HG03135 (cell line): ENCODE measurements at regions not wholly inside any gene's neighbourhood (a gene's known extent, or its start where the extent isn't known, plus 50 kb on each side); places are given as distances from the start of the nearest gene placed in this dataset.

Source experiments
- ATAC-seq: cut with Tn5 transposase; IDR thresholded peaks from one replicate; pipeline ENCODE4 v1.9.1; 2021; ENCODE audit warnings: mild to moderate bottlenecking, moderate library complexity; ENCODE audit not compliant: unreplicated experiment

DNA sequence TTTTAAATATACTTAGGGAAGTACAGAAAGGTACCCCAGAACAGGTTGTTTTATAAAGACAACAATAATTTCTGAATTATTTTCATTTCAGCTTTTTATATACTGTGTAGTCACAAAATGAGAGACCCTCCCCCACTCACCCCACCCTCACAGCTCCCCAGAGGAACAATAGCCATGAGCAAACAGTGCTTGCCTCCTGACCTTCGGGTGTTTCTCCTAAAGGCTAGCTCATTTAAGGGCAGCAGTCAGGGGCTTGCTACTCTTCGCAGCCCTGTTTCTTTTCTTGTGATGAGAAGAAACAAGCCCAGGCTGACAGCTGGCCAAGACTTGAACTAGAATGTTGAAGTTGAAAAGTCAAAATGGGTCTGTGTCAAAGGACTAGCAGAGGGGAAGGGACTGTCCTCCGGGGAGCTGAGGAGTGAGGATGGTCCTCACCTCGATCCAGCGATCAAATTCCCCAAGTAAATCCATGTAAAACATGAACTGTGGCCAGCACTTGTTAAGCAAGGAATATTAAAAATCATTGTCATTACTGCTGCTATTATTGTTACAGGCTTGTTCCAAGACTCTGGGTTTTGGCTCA, 133.8 kb upstream of the ARHGAP5 start:
- no peak for ATAC-seq

DNA sequence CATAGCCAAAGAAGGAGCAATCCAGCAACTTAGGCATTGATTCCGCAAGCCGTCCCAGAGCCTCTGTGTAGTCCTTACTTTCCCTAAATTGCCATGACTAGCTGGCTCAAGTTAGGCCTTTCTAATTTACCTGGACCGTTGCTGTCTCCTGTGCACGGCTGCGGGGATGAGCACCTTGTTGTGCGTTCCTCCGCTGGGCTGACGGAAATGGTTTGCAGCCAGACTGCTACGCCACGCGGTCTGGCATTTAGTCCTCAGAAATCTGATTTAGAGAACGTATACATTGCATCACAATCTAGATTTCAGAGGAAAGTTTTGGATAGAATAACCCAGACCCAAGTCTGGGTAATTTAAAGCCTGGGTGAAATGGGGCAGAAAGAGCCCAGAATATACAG, 133.2 kb upstream of the ARHGAP5 start:
- no peak for ATAC-seq

DNA sequence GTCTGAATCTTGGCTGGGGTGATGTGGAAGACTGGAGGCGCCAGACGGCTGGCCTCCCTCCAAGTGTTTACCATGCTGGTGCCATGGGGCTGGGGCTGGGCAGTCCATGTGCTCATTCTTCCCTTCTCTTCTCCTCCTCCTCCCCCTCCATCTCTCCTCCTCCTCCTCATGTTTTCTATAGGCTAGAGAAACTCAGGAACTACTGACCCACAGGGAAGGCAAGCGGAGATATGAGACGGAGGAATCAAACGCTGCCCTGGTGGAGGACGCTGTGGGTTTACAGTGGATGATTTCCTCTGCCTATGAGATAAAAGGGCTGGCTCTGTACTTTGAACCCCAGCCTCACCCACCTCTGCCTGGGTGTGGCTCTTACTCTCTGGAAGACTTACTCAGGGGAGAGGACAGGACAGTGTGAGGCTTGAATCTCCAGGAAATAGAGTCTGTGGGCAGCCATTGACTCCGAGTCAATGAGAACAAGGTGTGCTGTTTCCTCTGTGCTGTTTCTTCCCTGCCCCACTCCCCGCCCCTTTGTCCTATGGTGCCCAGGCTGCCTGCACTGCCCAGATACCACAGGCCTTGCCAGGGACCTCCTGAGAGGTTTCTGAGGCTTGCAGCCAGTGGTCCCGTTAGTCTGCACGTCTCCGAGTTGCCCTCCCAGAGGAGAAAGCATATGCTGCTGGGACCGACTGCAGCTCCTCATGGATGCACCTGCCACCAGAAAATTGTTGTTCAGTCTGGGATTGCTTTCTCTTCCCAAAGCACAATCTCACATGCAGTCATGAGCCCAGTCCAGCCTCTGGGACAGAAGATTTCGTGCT, 132.6 kb upstream of the ARHGAP5 start:
- ATAC-seq: no peak

DNA sequence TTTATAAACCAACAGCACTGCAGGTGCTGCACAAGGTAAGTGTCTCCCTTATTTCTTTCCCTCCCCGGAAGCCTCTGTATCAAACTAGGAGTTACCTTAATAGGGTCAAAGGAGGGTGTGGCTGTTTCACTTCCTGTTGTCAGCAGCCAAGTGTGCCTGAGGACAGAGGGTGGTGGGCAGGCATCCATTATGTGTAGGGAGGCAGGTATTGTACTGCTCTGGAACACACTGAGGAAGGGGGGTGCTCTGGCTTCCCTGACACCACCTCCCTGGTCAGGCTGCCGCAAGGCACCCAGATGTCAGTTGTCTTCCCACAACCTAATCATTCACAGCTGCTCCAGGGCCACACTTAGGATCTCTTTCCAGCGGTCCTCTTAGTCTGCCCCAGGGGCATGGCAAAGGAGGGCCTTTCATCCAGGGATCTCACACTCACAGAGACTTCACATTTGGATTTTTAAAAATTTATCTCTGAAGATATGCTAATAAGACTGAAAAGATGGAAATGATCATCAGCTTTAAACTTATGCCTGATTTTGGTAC, 132.0 kb upstream of the ARHGAP5 start:
- ATAC-seq: peak; percentile 73

DNA sequence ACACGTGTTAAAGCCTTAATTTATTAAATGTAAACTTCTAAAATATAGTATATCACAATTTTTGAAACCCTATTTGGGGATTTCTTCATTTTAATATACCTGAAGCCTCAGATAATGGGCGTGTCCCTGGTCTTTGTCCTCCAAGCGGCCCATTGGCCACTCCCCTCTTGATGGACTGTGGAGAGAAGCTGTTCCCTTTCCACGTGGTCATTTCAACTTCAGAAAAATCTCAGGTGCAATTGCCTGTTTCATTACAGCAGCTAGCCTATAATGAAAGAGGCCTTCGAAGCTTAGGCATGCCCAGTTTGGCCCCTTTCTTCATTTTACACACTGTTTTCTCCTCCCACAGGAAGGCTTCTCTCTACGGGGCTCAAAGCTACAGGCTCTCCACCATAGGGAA, 131.4 kb upstream of the ARHGAP5 start:
- ATAC-seq: no peak

DNA sequence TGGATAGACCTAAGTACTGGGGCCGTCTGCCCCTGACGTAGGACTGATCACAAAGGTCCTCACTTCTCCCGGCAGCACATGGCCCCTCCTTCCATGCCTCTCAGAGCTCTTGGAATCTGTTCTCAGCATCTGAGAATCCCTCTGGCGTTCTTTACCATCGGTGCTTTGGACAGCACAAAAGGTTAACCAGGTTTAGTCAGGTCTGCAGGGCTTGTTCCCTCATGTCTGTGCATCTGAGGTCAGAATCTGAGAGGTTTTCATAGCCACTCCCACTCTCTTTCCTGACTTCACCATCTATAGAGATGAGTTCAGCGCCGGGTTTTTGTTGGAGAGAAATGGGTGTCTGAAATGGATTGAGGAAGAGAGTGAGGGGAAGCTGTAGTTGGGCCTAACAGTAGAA, 130.0 kb upstream of the ARHGAP5 start:
- ATAC-seq: no peak

DNA sequence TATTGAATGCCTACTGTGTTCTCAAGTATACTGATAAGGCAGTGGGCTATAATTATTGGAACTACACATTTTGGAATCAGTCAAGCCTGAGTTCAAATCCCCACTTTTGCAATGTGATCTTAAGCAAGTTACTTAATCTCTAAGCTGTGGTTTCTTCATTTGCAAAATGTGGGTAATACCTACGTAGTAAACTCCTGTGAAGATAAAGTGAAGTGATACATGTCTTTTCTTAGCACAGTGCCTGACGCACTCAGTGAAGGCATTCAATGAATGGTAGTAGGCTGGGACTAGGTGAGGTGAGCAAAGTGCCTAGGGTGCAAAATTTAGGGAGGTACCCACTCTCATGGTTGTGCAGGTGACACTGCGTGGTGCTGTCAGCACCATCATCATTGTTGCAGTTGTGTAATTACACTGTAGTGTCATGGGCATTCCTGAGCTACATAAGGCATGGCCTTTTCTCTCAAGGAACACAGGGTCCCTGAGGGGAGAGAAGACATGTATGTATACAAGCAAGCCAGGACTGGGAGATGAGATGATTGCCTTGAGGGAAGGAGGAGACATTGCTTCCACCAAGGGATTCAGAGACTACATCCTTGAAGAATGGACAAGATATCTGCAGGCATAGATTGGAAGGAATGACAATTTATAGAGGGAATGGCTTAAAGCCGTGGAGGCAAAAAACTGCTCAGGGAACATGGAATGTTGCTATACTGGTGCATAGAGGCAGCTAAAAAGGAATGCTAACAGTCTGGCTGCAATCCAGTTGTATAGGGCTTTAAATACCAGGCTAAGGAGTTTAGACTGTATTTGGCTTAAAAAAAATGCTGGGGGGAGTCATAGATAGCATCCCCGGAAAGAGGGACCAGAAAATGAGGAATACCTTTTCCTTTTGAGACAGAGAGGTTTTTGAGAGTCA, 129.2 kb upstream of the ARHGAP5 start:
- ATAC-seq: no peak

DNA sequence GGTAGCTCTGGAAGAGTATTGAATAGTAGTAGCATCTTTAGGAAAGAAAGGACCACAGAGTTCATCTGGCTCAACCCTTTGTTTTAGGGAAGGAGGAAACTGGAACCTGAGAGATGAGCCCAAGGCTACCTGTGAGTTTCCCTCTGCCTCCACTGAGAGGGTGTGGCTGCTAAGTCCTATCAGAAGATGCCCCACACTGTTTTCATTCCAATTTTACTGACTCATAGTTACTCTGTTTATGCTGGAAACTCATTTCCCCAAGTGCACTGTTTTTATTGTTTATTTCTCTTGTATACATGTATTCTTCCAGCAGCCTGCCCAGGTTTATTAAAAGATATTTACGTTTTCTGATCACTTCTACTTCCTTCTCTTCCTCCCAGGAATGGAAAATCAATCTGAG, 127.4 kb upstream of the ARHGAP5 start:
- ATAC-seq: no peak

DNA sequence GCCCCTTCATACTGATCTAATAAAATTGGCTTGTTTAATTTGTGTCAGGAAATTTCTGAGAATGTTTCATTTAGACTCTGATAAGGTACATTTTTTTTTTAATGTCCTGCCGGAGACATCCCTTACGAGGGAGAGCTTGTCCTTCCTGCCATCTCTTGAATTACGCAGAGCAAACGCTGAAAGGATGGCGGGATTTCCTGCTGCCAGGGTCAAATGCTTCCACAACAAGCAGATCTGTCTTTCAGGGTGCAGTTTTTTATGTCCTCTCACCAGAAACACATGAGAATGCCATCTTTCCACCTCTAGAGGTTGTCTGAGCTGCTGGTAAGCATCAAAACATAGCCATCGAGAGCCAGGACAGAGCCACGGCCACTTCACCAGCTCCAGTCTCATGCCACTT, 126.8 kb upstream of the ARHGAP5 start:
- ATAC-seq: no peak

DNA sequence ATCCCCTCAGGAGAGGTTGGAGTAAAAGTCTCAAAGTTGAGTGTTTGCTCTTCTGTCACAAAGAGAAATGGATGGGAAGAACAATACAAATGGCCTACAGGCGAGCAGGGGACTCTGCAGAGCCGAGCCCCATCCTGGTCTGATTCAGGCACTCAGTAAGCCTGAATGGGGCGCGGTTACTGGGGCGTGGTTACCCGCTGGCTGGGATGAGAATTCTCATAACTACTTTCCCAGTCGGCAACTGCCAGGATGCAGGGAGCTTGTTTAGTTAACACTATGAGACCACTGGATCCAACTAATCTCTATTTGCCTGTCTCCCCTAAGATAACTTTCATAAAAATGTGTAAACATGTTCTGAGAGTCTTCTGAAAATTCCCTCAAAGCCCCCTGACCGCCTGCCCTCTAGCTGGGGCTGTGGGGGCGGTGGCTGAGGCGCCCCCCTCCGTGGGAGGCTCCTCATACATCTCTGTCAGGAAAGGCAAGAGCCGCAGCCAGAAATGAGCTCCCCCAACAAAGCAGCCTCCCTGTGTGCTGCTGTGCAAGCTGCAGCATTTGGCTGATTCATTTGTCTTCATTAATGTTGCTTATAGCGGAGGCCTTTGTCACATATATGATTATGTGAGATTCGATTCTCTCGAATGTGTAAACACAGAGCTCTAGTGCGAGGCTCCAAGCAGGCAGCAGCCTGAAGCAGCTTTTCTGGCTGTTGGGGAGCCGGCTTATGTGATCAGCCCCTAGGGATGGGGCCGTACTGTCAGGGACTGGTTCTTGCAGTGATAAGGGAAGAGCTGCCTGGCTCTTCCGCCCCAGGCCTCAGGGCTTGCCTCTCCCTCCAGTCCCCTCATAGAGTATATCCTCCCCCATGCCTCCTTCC, 126.1 kb upstream of the ARHGAP5 start:
- ATAC-seq: no peak

DNA sequence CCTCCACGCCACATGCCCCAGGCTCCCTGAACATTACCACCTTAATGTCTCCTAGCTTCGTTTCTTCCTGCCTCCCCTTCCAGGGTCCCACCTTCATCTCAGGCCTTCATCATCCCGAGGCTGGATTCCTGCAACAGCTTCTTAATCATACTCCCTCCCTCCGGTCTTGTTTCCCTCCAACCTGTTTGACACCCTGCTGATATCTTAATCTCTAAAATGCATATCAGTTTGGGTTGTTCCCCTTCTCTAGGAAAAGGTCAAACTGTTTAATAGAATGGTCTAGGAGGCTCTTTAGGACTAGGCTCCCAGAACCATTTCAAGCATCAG, 125.5 kb upstream of the ARHGAP5 start:
- no peak for ATAC-seq

DNA sequence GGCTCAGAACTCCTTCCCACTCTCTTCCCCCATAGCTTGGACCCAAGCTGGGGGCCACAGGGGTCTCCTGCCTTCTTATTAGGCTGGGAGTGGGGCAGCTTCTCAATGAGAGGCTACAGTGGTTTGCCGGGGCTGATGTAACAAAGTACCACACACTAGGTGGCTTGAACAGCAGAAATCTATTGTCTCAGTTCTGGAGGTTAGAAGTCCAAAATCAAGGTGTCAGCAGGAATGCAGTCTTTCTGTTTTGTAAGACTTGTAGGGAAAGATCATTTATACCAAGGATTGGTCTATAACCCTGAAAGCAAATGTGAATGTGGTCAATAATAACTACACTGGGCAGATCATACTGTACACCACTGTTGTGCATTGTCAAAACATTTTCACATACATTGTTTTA, 124.5 kb upstream of the ARHGAP5 start:
- no peak for ATAC-seq

DNA sequence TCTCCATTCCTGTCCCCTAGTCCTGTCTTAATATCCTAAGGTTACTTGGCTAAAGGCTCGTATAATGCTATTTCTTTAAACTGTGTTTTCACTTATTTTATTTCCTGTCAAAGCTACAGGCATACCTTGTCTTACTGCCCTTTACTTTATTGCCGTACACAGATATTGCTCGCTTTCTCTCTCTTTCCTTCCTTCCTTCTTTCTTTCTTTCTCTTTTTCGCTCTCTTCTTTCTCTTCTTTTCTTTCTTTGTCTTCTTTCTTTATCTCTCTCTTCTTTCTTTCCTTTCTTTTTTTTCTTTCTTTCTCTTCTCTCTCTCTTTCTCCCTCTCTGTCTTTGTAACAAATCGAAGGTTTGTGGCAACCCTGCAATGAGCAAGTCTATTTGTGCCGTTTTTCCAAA, 123.9 kb upstream of the ARHGAP5 start:
- ATAC-seq: no peak

DNA sequence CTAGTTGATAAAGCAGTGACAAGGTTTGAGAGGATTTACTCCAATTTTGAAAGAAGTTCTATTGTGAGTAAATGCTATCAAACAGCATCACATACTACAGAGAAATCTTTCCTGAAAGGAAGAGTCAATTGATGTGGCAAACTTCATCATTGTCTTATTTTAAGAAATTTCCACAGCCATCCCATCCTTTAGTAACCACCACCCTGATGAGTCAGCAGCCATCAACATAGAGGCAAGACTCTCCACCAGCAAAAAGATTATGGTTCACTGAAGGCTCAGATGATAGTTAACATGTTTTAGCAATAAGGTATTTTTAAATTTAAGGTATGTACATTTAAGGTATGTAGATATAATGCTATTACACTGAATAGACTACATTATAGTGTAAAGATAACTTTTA, 122.1 kb upstream of the ARHGAP5 start:
- no peak for ATAC-seq

DNA sequence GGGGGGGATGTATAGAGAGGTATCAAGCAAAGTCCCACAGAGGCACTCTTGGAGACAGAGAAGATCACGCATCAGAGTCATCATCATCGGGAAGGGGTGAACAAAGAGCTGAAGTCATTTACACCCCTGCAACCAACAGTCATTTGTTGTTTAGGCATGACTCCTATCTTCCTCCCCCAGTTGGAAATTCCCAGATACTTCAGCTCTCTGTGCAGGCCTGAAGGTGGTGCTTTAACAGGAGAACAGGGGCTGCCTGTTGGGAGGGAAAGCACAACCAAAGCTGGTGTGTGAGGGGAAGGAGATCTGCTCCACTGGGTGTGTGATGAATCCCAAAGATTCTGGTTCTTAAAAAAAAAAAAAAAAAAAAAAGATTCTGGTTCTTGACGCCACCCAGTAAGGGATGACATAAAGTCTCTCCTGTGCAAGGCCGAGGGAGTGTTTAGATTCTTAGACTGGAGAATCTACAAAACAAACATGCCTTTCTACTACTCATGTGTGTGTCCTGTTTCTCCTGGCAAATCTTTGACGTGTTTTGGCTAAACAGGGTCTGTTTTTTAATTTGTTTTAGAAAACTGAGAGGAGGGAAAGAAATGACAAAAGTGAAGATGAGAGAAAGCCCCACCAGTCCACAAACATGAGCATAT, 121.0 kb upstream of the ARHGAP5 start:
- no peak for ATAC-seq

DNA sequence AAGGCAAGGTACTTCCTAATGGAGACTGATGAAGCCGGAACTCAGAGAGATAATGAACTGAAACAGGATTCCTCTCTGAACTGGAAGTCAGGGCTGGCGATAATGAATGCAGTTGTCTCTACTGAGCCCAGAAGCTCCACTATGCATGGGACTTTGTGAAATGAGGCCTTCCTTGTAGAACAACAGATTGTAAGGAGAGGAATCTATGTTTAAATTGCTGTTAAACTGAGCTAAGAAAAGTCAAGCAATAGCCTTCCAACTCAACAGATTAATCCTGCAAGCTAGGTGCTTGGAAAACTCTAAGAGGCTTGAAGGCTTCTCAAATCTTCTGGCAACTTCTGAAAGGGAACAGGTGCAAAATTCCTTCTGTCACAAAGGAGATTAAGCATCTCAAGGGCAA, 119.5 kb upstream of the ARHGAP5 start:
- ATAC-seq: no peak

DNA sequence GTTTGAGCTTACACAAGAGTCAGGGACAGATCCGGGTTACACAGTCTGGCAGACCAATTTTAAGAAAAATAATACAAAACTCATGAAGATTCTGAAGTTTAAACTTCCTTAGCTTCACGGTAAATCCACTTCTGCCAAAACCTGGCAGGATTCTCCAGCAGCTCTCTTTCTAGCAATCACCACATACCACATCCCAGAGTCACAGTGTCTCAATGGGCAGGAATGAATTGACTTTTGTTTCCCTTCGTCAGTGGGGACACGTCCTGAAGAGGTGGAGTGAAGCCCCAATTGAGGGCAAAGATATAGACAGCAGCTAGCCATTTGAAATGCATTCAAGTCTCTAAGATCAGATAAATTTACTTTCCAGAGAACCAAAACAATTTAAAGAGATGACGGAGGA, 117.1 kb upstream of the ARHGAP5 start:
- no peak for ATAC-seq

DNA sequence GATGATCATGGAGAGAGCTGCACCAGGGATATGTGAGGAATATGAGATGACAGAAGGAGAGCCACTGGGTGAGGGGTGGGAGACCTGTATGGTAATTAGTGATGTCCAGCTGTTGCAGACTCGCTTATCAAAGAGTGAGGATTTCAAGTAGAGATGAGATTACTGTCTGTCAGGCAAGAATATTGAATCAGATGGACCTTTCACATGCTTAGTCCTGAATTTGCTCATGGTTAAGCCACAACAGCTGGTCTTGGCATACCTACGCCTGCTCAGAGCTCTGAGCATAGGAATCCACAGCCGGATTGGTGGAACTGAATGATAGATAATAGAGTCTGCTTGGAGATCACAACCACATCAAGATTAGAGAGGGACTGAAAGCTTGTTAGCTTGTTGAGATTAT, 115.2 kb upstream of the ARHGAP5 start:
- ATAC-seq: no peak

DNA sequence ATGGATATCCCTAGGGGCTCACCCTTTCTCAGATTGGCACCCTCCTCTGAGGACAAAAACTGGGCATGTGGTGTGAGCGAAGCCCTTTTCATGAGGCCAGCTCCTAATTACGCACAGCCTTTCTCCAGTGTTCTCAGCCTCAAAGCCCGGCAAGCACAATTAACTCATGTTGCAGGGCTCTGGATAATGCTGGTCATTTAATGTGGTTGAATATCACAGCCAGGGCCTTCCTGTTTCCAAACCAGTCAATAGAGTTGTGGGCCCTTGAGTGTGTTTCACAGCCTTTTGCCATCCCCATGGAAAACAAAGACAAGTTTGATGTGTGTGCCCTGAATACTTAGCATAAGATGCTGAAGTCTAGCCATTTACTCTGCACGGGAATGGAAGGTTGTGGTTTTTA, 114.2 kb upstream of the ARHGAP5 start:
- no peak for ATAC-seq

DNA sequence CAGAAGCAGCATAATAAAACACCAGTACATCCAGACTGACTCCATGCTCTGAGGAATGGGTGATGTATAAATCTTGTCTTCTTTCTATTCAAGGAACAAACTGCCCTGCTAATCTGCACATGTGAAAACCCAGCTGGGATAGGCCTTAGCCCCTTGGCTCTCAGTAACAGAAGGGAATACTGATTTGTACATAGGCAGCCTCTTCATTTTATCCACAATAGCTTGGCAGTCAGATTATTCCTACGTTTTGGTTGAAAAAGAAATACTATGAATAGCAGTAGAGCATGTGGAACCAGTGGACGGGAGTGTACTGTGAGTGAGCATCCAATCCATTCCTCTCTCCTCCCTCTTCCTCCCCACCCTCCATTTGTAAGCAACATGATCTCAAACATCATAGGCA, 113.5 kb upstream of the ARHGAP5 start:
- ATAC-seq: no peak
